Glutamatergic neuron (in vitro differentiated cells): ENCODE measurements at regions not wholly inside any gene's neighbourhood (a gene's known extent, or its start where the extent isn't known, plus 50 kb on each side); places are given as distances from the start of the nearest gene placed in this dataset.

ENCODE experiments used
- DNase-seq: peaks from one replicate; pipeline ENCODE4 v3.0.0; 2022
- H3K27ac Mint-ChIP-seq: one replicate; pipeline ENCODE4 v1.8.0; 2020; ENCODE audit warnings: mild to moderate bottlenecking, mixed read lengths, inconsistent platforms; ENCODE audit not compliant: unreplicated experiment
- H3K27me3 Mint-ChIP-seq: one replicate; pipeline ENCODE4 v1.8.0; 2020; ENCODE audit warnings: mild to moderate bottlenecking, moderate library complexity, mixed read lengths, inconsistent platforms; ENCODE audit not compliant: unreplicated experiment
- H3K36me3 Mint-ChIP-seq: one replicate; pipeline ENCODE4 v1.8.0; 2020; ENCODE audit warnings: mild to moderate bottlenecking, mixed read lengths, inconsistent platforms; ENCODE audit not compliant: unreplicated experiment
- H3K4me1 Mint-ChIP-seq: one replicate; pipeline ENCODE4 v1.8.0; 2020; ENCODE audit warnings: mild to moderate bottlenecking, low read depth, mixed read lengths, inconsistent platforms; ENCODE audit not compliant: unreplicated experiment
- H3K4me3 Mint-ChIP-seq: one replicate; pipeline ENCODE4 v1.8.0; 2020; ENCODE audit warnings: mild to moderate bottlenecking, mixed read lengths, inconsistent platforms; ENCODE audit not compliant: unreplicated experiment
- H3K9me3 Mint-ChIP-seq: one replicate; pipeline ENCODE4 v1.8.0; 2020; ENCODE audit warnings: mild to moderate bottlenecking, moderate library complexity, mixed read lengths, inconsistent platforms; ENCODE audit not compliant: unreplicated experiment
- CTCF ChIP-seq: fragments of 200-600 bp; sonication (generic); IDR thresholded peaks from one replicate; pipeline ENCODE4 v1.5.0; 2021; ENCODE audit not compliant: partially characterized antibody, unreplicated experiment

DNA sequence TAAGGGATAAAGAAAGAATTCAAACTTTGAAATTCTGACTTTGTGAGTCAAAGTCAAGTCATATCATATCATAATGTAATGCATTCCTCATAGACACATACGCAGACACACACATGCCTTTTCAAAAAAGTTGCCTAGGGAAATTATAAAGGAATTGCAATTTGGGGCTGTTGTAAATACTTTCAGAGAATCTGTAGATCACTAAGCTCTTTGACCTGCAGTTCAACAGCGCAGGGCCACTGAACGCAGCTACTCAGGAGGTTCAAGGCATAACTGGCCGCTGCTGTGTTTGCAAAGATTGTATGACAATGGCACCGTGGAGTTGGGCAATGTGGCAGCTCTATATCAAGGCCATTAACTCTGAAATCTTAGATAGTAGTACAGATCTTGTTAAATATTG, 188.4 kb upstream of the THRB start:
- no peak for TF ChIP-seq CTCF
- Mint-ChIP-seq H3K36me3 (no peaks in the 10 kb centered on the region), H3K27ac (no peak overlapping the region), H3K27me3 (peaks cover 1% of the 10 kb centered on the region), H3K4me1 (peaks cover 6% of the 10 kb centered on the region), H3K4me3 (no peak overlapping the region), H3K9me3 (no peaks in the 10 kb centered on the region)
- no peak for DNase-seq

GRCh38 chr3:24683633-24684384, 189.2 kb upstream of the THRB start:
- Mint-ChIP-seq H3K4me1 (peaks cover 6% of the 10 kb centered on the region), H3K27me3 (peaks cover 1% of the 10 kb centered on the region), H3K36me3 (no peaks in the 10 kb centered on the region), H3K9me3 (no peaks in the 10 kb centered on the region), H3K4me3 (no peak overlapping the region), H3K27ac (no peak overlapping the region)
- no peak for DNase-seq
- peak; percentile 31 for TF ChIP-seq CTCF

- Mint-ChIP-seq H3K4me3 (no peak overlapping the region), H3K4me1 (peaks cover 6% of the 10 kb centered on the region), H3K36me3 (no peaks in the 10 kb centered on the region), H3K27ac (no peak overlapping the region), H3K9me3 (no peaks in the 10 kb centered on the region), H3K27me3 (peaks cover 1% of the 10 kb centered on the region)
- no peak for DNase-seq
- TF ChIP-seq CTCF: no peak
Observed at GRCh38 chr3:24684506-24685023, 189.9 kb upstream of the THRB start.

DNA sequence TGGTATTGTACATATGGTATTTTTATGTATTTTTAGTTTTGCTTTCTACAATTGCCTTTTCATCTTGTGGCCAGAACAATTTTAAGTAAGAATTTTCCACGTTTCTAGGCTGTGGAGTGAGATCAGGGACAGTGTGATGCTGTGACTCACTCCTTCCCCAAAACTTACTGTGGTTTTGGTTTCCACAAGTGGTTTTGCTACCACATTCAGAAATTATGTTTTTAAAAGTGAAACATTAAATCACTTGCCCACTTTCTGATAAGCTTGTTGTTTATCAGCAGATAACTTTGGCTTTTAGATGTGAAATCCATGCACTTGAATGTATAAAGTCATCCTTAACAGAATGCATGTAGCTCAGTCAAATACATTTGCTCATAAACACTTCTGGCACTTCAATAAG, 192.2 kb upstream of the THRB start:
- H3K27me3 Mint-ChIP-seq: peaks cover 1% of the 10 kb centered on the region
- TF ChIP-seq CTCF: no peak
- H3K4me1 Mint-ChIP-seq: peaks cover 6% of the 10 kb centered on the region
- DNase-seq: no peak
- H3K27ac Mint-ChIP-seq: no peak overlapping the region
- H3K36me3 Mint-ChIP-seq: no peaks in the 10 kb centered on the region
- no peak overlapping the region for H3K4me3 Mint-ChIP-seq
- no peaks in the 10 kb centered on the region for H3K9me3 Mint-ChIP-seq

DNA sequence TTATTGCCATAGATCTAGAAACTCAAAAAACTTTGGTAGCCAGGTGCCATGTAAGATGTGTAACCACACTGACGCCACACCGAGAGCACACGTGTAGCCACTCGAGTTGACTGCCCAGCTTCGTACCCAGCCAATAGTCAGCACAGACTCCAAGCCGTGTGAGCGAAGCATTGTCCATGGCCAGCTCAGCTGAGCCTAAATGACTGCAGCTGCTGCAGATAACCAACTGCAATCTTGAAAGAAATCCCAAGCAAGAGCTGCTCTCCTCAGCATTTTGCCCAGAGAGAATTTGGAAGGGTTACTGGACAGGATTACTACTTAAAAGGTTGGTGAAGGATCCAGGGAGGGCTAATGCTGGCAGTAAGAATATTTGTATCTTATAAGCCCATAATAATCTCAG, 193.0 kb upstream of the THRB start:
- no peak for TF ChIP-seq CTCF
- Mint-ChIP-seq H3K36me3 (no peaks in the 10 kb centered on the region), H3K4me1 (peaks cover 6% of the 10 kb centered on the region), H3K9me3 (no peaks in the 10 kb centered on the region), H3K4me3 (no peak overlapping the region), H3K27me3 (peaks cover 1% of the 10 kb centered on the region), H3K27ac (no peak overlapping the region)
- no peak for DNase-seq
